Stomach (tissue), 8 donors: ENCODE measurements at regions not wholly inside any gene's neighbourhood (a gene's known extent, or its start where the extent isn't known, plus 50 kb on each side); places are given as distances from the start of the nearest gene placed in this dataset.

Experiments used
- DNase-seq, 2 donors: peaks; one replicate each; pipeline versions ENCODE4 v3.0.0 to v3.0.0-alpha.2; 2013 to 2019
- H3K27ac ChIP-seq, 5 donors: fragments of 200-600 bp in 4 of 5; sonication (generic) in 4 of 5; one replicate each; pipeline ENCODE4 v1.5.1; 2013 to 2019; ENCODE audit warnings: mild to moderate bottlenecking in 1 of 5, moderate library complexity in 1 of 5
- H3K27me3 ChIP-seq, 3 donors: fragments of 200-600 bp; sonication (generic); one replicate each; pipeline ENCODE4 v1.5.1; 2017 to 2019; ENCODE audit warnings: mixed run types in 1 of 3
- H3K36me3 ChIP-seq, 4 donors: fragments of 200-600 bp; sonication (generic); 1 replicate in 3 of 4; 2 replicates in 1 of 4; pipeline ENCODE4 v1.5.1; 2016 to 2019
- H3K4me1 ChIP-seq, 4 donors: fragments of 200-600 bp; sonication (generic); one replicate each; pipeline ENCODE4 v1.5.1; 2016 to 2019
- H3K4me3 ChIP-seq, 4 donors: fragments of 200-600 bp; sonication (generic) in 3 of 4; one replicate each; pipeline ENCODE4 v1.5.1; 2016 to 2019; ENCODE audit warnings: mild to moderate bottlenecking in 1 of 4
- H3K9me3 ChIP-seq, 4 donors: fragments of 200-600 bp; sonication (generic); one replicate each; pipeline ENCODE4 v1.5.1; 2016 to 2019
- EP300 ChIP-seq: sonication (generic); formaldehyde crosslinking; IDR thresholded peaks from one replicate; pipeline ENCODE4 v1.6.1; 2017; ENCODE audit warnings: antibody characterized with exemption
- POLR2A ChIP-seq, 4 donors: fragments of 450-650 bp; IDR thresholded peaks; one replicate each; pipeline ENCODE4 v1.6.1; 2016; ENCODE audit warnings: antibody characterized with exemption in 4 of 4, control low read depth in 2 of 4, mild to moderate bottlenecking in 1 of 4, moderate library complexity in 1 of 4
- POLR2AphosphoS5 ChIP-seq, 3 donors: sonication (generic); formaldehyde crosslinking; IDR thresholded peaks; one replicate each; pipeline ENCODE4 v1.6.1; 2016; ENCODE audit warnings: antibody characterized with exemption in 3 of 3
- WGBS, 5 donors: extraction: QIAGEN DNeasy Blood & Tissue Kit in 3 of 5; methylation state at CpG; one replicate each; pipeline versions ENCODE4 v1.1.5 to v1.1.7; 2013 to 2018; 5-methylcytosine and 5-hydroxymethylcytosine counted together
- intact Hi-C: fragments of 100-400 bp; cut with DNase I; formaldehyde crosslinking; loops from one replicate; pipeline ENCODE4 v1.15.1; 2023; ENCODE audit warnings: low total_unique reads
- TF ChIP-seq, protein P1 (sequence below), 7 experiments: fragments of 450-650 bp in 4 of 7; fragments of 200-600 bp in 3 of 7; sonication (generic) in 3 of 7; IDR thresholded peaks; one replicate each; pipeline ENCODE4 v1.5.1; 2016 to 2019; ENCODE audit warnings: antibody characterized with exemption in 7 of 7, control low read depth in 2 of 7, mild to moderate bottlenecking in 1 of 7
- donor health status: healthy with polysubstance abuse.
- donor health status: Bipolar disorder and iron deficiency.
- donor health status: healthy.

- peaks cover 0 to 5% (median 0%) of the 10 kb centered on the region in 3 donors for H3K27me3 ChIP-seq
Observed at GRCh38 chr16:50889276-50889675, 147.4 kb downstream of the CYLD start.

GRCh38 chr16:50888486-50889261 lies 146.8 kb downstream of the CYLD start:
- TF ChIP-seq, protein P1, sequence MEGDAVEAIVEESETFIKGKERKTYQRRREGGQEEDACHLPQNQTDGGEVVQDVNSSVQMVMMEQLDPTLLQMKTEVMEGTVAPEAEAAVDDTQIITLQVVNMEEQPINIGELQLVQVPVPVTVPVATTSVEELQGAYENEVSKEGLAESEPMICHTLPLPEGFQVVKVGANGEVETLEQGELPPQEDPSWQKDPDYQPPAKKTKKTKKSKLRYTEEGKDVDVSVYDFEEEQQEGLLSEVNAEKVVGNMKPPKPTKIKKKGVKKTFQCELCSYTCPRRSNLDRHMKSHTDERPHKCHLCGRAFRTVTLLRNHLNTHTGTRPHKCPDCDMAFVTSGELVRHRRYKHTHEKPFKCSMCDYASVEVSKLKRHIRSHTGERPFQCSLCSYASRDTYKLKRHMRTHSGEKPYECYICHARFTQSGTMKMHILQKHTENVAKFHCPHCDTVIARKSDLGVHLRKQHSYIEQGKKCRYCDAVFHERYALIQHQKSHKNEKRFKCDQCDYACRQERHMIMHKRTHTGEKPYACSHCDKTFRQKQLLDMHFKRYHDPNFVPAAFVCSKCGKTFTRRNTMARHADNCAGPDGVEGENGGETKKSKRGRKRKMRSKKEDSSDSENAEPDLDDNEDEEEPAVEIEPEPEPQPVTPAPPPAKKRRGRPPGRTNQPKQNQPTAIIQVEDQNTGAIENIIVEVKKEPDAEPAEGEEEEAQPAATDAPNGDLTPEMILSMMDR (IDR thresholded peaks at IDR 0.05), result no peak
- no peak for TF ChIP-seq POLR2AphosphoS5 (IDR thresholded peaks at IDR 0.05)
- no peak for TF ChIP-seq POLR2A (IDR thresholded peaks at IDR 0.05)
- TF ChIP-seq EP300, result no peak
- Histone ChIP-seq H3K4me1 (no peaks in the 10 kb centered on the region), H3K27me3 (peaks cover 0 to 5% (median 0%) of the 10 kb centered on the region in 3 donors), H3K4me3 (no peak overlapping the region), H3K9me3 (peaks cover 0 to 4% (median under 1%) of the 10 kb centered on the region in 4 donors), H3K36me3 (no peaks in the 10 kb centered on the region), H3K27ac (no peak overlapping the region)
- 78 to 91% (median 89%) methylated on average over 9 of the region's 9 CpGs for WGBS, 5 donors
- DNase-seq, result no peak
- intact Hi-C loops, result no loop called here

More at GRCh38 chr16:50889276-50889675, 147.4 kb downstream of the CYLD start:
- TF ChIP-seq POLR2AphosphoS5 (IDR thresholded peaks at IDR 0.05), result no peak
- H3K9me3 ChIP-seq, result no peaks in the 10 kb centered on the region
- H3K36me3 ChIP-seq, result no peaks in the 10 kb centered on the region
- no peaks in the 10 kb centered on the region for H3K4me1 ChIP-seq
- no peak for DNase-seq
- no peak overlapping the region for H3K4me3 ChIP-seq
- WGBS, 5 donors, result 84 to 92% (median 86%) methylated on average over 6 of the region's 6 CpGs
- no peak overlapping the region for H3K27ac ChIP-seq
- intact Hi-C loops, result no loop called here

GRCh38 chr16:50887500-50888298 lies 145.8 kb downstream of the CYLD start:
- Histone ChIP-seq H3K27me3 (peaks cover 0 to 4% (median 0%) of the 10 kb centered on the region in 3 donors), H3K4me3 (no peak overlapping the region), H3K36me3 (no peaks in the 10 kb centered on the region), H3K27ac (no peak overlapping the region), H3K9me3 (peaks cover 0 to 8% (median 3%) of the 10 kb centered on the region in 4 donors), H3K4me1 (no peaks in the 10 kb centered on the region)
- intact Hi-C loops, result no loop called here
- no peak for DNase-seq
- WGBS, 5 donors, result 63 to 88% (median 73%) methylated on average over 10 to 11 of the region's 11 CpGs
- TF ChIP-seq EP300 (no peak), POLR2AphosphoS5 (IDR thresholded peaks at IDR 0.05) (no peak), POLR2A (IDR thresholded peaks at IDR 0.05) (no peak)
- TF ChIP-seq, protein P1 (IDR thresholded peaks at IDR 0.05), result no peak

DNA sequence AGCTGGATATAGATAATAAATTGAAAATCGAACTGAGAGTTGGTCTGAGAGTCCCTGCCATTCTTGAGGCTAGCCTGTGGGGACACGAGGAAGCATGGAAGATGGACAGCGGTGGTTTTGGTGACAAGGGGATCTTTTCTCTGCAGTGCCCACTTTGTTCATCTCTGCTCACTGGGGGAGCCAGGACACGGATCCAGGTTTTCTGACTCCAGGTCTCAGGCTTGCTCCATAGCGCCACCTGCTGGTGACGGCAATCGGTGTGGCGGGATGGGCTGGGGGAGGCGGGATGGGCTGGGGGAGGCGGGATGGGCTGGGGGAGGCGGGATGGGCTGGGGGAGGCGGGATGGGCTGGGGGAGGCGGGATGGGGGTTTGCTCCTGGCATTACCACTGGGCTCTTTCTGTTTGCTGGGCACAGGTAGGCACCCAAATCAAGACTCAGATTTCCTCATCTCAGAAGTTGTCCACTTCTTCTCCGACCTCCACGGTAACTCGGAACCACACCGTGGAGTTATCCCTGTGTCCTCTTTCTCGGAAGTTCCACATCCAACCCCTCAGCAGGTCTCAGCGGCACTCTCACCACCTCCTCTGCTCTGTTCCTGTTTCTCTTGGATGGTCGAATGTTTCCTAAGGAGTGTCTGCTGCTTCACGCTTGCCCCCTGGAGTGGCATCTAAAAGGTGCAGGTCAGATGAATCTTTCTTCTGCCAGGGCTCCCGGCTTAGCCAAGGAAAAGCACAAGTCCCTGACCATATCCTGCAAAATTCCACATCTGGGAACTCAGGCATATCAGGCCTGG lies 142.4 kb downstream of the CYLD start:
- H3K4me1 ChIP-seq, result no peaks in the 10 kb centered on the region
- peaks cover 0 to 14% (median 8%) of the 10 kb centered on the region in 3 donors for H3K27me3 ChIP-seq
- intact Hi-C loops, result no loop called here
- no peak for DNase-seq
- no peaks in the 10 kb centered on the region for H3K36me3 ChIP-seq
- H3K27ac ChIP-seq, result no peak overlapping the region
- 51 to 69% (median 56%) methylated on average over 15 to 22 of the region's 22 CpGs for whole genome bisulfite sequencing, 5 donors
- no peak for TF ChIP-seq POLR2A (IDR thresholded peaks at IDR 0.05)
- TF ChIP-seq POLR2AphosphoS5 (IDR thresholded peaks at IDR 0.05), result no peak
- TF ChIP-seq EP300, result no peak
- TF ChIP-seq, protein P1 (IDR thresholded peaks at IDR 0.05), result no peak
- no peak overlapping the region for H3K4me3 ChIP-seq
- H3K9me3 ChIP-seq, result peaks cover 0 to 8% (median 3%) of the 10 kb centered on the region in 4 donors
